Osteoblast (primary cell): ENCODE measurements at regions not wholly inside any gene's neighbourhood (a gene's known extent, or its start where the extent isn't known, plus 50 kb on each side); places are given as distances from the start of the nearest gene placed in this dataset.

Source experiments
- DNase-seq: peaks from one replicate; pipeline ENCODE4 v3.0.0; 2011; ENCODE audit warnings: low spot score, mixed read lengths; ENCODE audit not compliant: insufficient read length; ENCODE audit errors: missing footprints
- H2AFZ ChIP-seq: 2 replicates; pipeline ENCODE4 v1.6.0; 2011; ENCODE audit warnings: mild to moderate bottlenecking, low read length
- H3K27ac ChIP-seq: 2 replicates; pipeline ENCODE4 v1.5.1; 2011; ENCODE audit warnings: mild to moderate bottlenecking, low read depth, low read length, moderate library complexity
- H3K27me3 ChIP-seq: 2 replicates; pipeline ENCODE4 v1.6.0; 2012; ENCODE audit warnings: mild to moderate bottlenecking, control low read depth, inconsistent platforms, low read length, moderate library complexity; ENCODE audit not compliant: insufficient read depth
- H3K36me3 ChIP-seq: 2 replicates; pipeline ENCODE4 v1.5.1; 2011; ENCODE audit warnings: mild to moderate bottlenecking, low read length, control low read depth, moderate library complexity; ENCODE audit not compliant: insufficient read depth
- H3K4me1 ChIP-seq: 2 replicates; pipeline ENCODE4 v1.5.1; 2011; ENCODE audit warnings: mild to moderate bottlenecking, low read length, control low read depth, moderate library complexity; ENCODE audit not compliant: insufficient read depth
- H3K4me2 ChIP-seq: 2 replicates; pipeline ENCODE4 v1.6.0; 2011; ENCODE audit warnings: mild to moderate bottlenecking, low read length; ENCODE audit not compliant: insufficient read depth
- H3K4me3 ChIP-seq: fragments of 200-600 bp; sonication (generic); 3 replicates; pipeline ENCODE4 v1.5.1; 2012; ENCODE audit warnings: mild to moderate bottlenecking, low read length, inconsistent platforms; ENCODE audit not compliant: insufficient read depth
- H3K79me2 ChIP-seq: 2 replicates; pipeline ENCODE4 v1.6.0; 2012; ENCODE audit warnings: mild to moderate bottlenecking, low read length, control low read depth, inconsistent platforms; ENCODE audit not compliant: insufficient read depth
- H3K9me3 ChIP-seq: 2 replicates; pipeline ENCODE4 v1.5.1; 2011; ENCODE audit warnings: low read depth, low read length, control low read depth
- H4K20me1 ChIP-seq: 2 replicates; pipeline ENCODE4 v1.6.0; 2012; ENCODE audit warnings: mild to moderate bottlenecking, low read length, control low read depth; ENCODE audit not compliant: insufficient read depth
- TF ChIP-seq, protein P1 (sequence below): IDR thresholded peaks from 2 replicates; pipeline ENCODE4 v1.5.1; 2011; ENCODE audit warnings: mild to moderate bottlenecking, low read depth, low read length, moderate library complexity; ENCODE audit errors: extremely low read depth

GRCh38 chr5:136726506-136726905 is 361.2 kb upstream of the TRPC7 start:
- H4K20me1 ChIP-seq = no peaks in the 10 kb centered on the region
- H3K36me3 ChIP-seq = no peaks in the 10 kb centered on the region
- no peaks in the 10 kb centered on the region for H3K9me3 ChIP-seq
- no peak overlapping the region for H2AFZ ChIP-seq
- H3K4me2 ChIP-seq = no peak overlapping the region
- no peak overlapping the region for H3K27ac ChIP-seq
- H3K27me3 ChIP-seq = no peaks in the 10 kb centered on the region
- no peak for DNase-seq
- TF ChIP-seq, protein P1, sequence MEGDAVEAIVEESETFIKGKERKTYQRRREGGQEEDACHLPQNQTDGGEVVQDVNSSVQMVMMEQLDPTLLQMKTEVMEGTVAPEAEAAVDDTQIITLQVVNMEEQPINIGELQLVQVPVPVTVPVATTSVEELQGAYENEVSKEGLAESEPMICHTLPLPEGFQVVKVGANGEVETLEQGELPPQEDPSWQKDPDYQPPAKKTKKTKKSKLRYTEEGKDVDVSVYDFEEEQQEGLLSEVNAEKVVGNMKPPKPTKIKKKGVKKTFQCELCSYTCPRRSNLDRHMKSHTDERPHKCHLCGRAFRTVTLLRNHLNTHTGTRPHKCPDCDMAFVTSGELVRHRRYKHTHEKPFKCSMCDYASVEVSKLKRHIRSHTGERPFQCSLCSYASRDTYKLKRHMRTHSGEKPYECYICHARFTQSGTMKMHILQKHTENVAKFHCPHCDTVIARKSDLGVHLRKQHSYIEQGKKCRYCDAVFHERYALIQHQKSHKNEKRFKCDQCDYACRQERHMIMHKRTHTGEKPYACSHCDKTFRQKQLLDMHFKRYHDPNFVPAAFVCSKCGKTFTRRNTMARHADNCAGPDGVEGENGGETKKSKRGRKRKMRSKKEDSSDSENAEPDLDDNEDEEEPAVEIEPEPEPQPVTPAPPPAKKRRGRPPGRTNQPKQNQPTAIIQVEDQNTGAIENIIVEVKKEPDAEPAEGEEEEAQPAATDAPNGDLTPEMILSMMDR = no peak
- H3K79me2 ChIP-seq = no peaks in the 10 kb centered on the region
- peaks cover 15% of the 10 kb centered on the region for H3K4me1 ChIP-seq
- no peak overlapping the region for H3K4me3 ChIP-seq

- no peak for DNase-seq
- TF ChIP-seq, protein P1 = no peak
- Histone ChIP-seq H3K27me3 (no peaks in the 10 kb centered on the region), H3K27ac (no peak overlapping the region), H3K4me2 (no peak overlapping the region), H2AFZ (no peak overlapping the region), H3K9me3 (no peaks in the 10 kb centered on the region), H3K36me3 (no peaks in the 10 kb centered on the region), H3K4me1 (no peaks in the 10 kb centered on the region), H3K79me2 (no peaks in the 10 kb centered on the region), H3K4me3 (no peak overlapping the region), H4K20me1 (no peaks in the 10 kb centered on the region)
Measured at GRCh38 chr5:136724161-136724560, 358.8 kb upstream of the TRPC7 start.

DNA sequence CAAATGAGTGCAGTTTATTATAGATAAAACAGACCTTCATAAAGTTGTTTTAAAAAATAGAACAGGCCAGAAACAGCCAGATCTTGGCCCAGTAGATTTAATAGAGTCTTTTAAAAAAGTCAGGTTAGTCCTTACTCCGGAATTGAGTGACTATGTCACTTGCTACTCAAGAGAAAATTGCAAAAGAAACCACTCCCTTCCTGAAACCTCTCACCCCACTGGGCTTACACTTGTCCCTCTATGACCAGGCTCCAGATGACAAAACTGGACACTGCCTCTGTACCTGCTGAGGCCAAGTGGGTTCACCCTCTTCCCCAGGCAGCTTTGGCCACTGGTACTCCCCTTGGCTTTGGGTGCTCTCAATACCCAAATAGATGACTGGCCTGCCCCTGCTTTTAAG is 357.2 kb upstream of the TRPC7 start:
- TF ChIP-seq, protein P1 = no peak
- H3K4me3 ChIP-seq = no peak overlapping the region
- H2AFZ ChIP-seq = no peak overlapping the region
- H4K20me1 ChIP-seq = no peaks in the 10 kb centered on the region
- H3K27ac ChIP-seq = no peak overlapping the region
- H3K79me2 ChIP-seq = no peaks in the 10 kb centered on the region
- no peak overlapping the region for H3K4me2 ChIP-seq
- H3K4me1 ChIP-seq = no peaks in the 10 kb centered on the region
- DNase-seq = no peak
- H3K36me3 ChIP-seq = no peaks in the 10 kb centered on the region
- no peaks in the 10 kb centered on the region for H3K9me3 ChIP-seq
- no peaks in the 10 kb centered on the region for H3K27me3 ChIP-seq

- no peaks in the 10 kb centered on the region for H4K20me1 ChIP-seq
Measured at GRCh38 chr5:136722086-136722485, 356.7 kb upstream of the TRPC7 start.

More at GRCh38 chr5:136722086-136722485, 356.7 kb upstream of the TRPC7 start:
- Histone ChIP-seq H2AFZ (no peak overlapping the region), H3K4me3 (no peak overlapping the region), H3K36me3 (no peaks in the 10 kb centered on the region), H3K79me2 (no peaks in the 10 kb centered on the region), H3K4me2 (no peak overlapping the region), H3K27ac (no peak overlapping the region), H3K9me3 (no peaks in the 10 kb centered on the region), H3K4me1 (no peaks in the 10 kb centered on the region), H3K27me3 (no peaks in the 10 kb centered on the region)
- TF ChIP-seq, protein P1 = no peak
- DNase-seq = no peak
